GM12878 (cell line): ENCODE measurements at regions not wholly inside any gene's neighbourhood (a gene's known extent, or its start where the extent isn't known, plus 50 kb on each side); places are given as distances from the start of the nearest gene placed in this dataset.

Experiments used
- BCLAF1 ChIP-seq: fragments of 450-650 bp; IDR thresholded peaks from 2 replicates; pipeline ENCODE4 v1.6.1; 2017; ENCODE audit warnings: antibody characterized with exemption, mild to moderate bottlenecking, moderate library complexity
- BHLHE40 ChIP-seq, 2 experiments: fragments of 450-650 bp in 1 of 2; IDR thresholded peaks; 2 replicates each; pipeline ENCODE4 v1.6.1; 2011 to 2017; ENCODE audit warnings: low read depth in 2 of 2, borderline replicate concordance in 1 of 2, improper control_type of control experiment in 1 of 2, low read length in 1 of 2, mild to moderate bottlenecking in 1 of 2
- BMI1 ChIP-seq: fragments of 450-650 bp; IDR thresholded peaks from 2 replicates; pipeline ENCODE4 v1.6.1; 2016; ENCODE audit warnings: mild to moderate bottlenecking, moderate library complexity, borderline replicate concordance
- BRCA1 ChIP-seq: IDR thresholded peaks from 2 replicates; pipeline ENCODE4 v1.6.1; 2011; ENCODE audit warnings: low read depth, low read length, improper control_type of control experiment
- CHD4 ChIP-seq: fragments of 200-600 bp; sonication (generic); IDR thresholded peaks from 2 replicates; pipeline ENCODE4 v1.6.1; 2016; ENCODE audit warnings: mild to moderate bottlenecking
- E2F4 ChIP-seq: IDR thresholded peaks from 2 replicates; pipeline ENCODE4 v1.6.1; 2012; ENCODE audit warnings: low read depth, low read length, improper control_type of control experiment
- GABPA ChIP-seq: IDR thresholded peaks from 2 replicates; pipeline ENCODE4 v1.6.1; 2014; ENCODE audit warnings: antibody characterized with exemption, low read depth, mild to moderate bottlenecking, inconsistent platforms
- GATAD2B ChIP-seq: fragments of 450-650 bp; conservative IDR thresholded peaks from 2 replicates; pipeline ENCODE4 v1.6.1; 2017; ENCODE audit warnings: low read depth, mild to moderate bottlenecking, moderate library complexity
- HDGF ChIP-seq: fragments of 450-650 bp; IDR thresholded peaks from 2 replicates; pipeline ENCODE4 v1.6.1; 2016; ENCODE audit warnings: antibody characterized with exemption
- NKRF ChIP-seq: fragments of 450-650 bp; conservative IDR thresholded peaks from 2 replicates; pipeline ENCODE4 v1.6.1; 2017; ENCODE audit warnings: mild to moderate bottlenecking, moderate library complexity
- NR2C1 ChIP-seq: fragments of 450-650 bp; IDR thresholded peaks from 2 replicates; pipeline ENCODE4 v1.6.1; 2017; ENCODE audit warnings: antibody characterized with exemption, mild to moderate bottlenecking, moderate library complexity
- PAX5 ChIP-seq: IDR thresholded peaks from 2 replicates; pipeline ENCODE4 v1.6.1; 2011; ENCODE audit warnings: low read depth, low read length, borderline replicate concordance
- RAD51 ChIP-seq: fragments of 450-650 bp; IDR thresholded peaks from 2 replicates; pipeline ENCODE4 v1.6.1; 2016; ENCODE audit warnings: moderate library complexity, mild to moderate bottlenecking, inconsistent platforms
- RUNX3 ChIP-seq: IDR thresholded peaks from 2 replicates; pipeline ENCODE4 v1.6.1; 2012; ENCODE audit warnings: low read length, inconsistent platforms
- TCF12 ChIP-seq: IDR thresholded peaks from 2 replicates; pipeline ENCODE4 v1.6.1; 2011; ENCODE audit warnings: low read depth, mild to moderate bottlenecking, low read length
- USF2 ChIP-seq: IDR thresholded peaks from 2 replicates; pipeline ENCODE4 v1.6.1; 2011; ENCODE audit warnings: low read depth, low read length, improper control_type of control experiment, borderline replicate concordance
- YBX1 ChIP-seq: fragments of 450-650 bp; IDR thresholded peaks from 2 replicates; pipeline ENCODE4 v1.6.1; 2016; ENCODE audit warnings: antibody characterized with exemption
- YY1 ChIP-seq: IDR thresholded peaks from 2 replicates; pipeline ENCODE4 v1.6.1; 2011; ENCODE audit warnings: low read depth, mild to moderate bottlenecking, low read length
- ZNF217 ChIP-seq: fragments of 450-650 bp; IDR thresholded peaks from 2 replicates; pipeline ENCODE4 v1.6.1; 2017; ENCODE audit warnings: antibody characterized with exemption, mild to moderate bottlenecking
- ZNF24 ChIP-seq: fragments of 450-650 bp; IDR thresholded peaks from 2 replicates; pipeline ENCODE4 v1.6.1; 2017; ENCODE audit warnings: antibody characterized with exemption, mild to moderate bottlenecking
- ZNF687 ChIP-seq: fragments of 450-650 bp; IDR thresholded peaks from 2 replicates; pipeline ENCODE4 v1.6.1; 2017; ENCODE audit warnings: mild to moderate bottlenecking, moderate library complexity
- ZSCAN29 ChIP-seq: fragments of 450-650 bp; IDR thresholded peaks from 2 replicates; pipeline ENCODE4 v1.6.1; 2017; ENCODE audit warnings: mild to moderate bottlenecking, moderate library complexity

- peak; percentile 99 for TF ChIP-seq ZNF687
- no peak for TF ChIP-seq E2F4
- no peak for TF ChIP-seq BRCA1
- 0 out of 2 replicates have a peak, but pooled peaks have one; percentile 13 for TF ChIP-seq GABPA
- no peak for TF ChIP-seq BCLAF1
- TF ChIP-seq PAX5, result peak; percentile 30; the same call in 1 of the 2 replicates
- 0 out of 2 replicates have a peak, but pooled peaks have one; percentile 24 for TF ChIP-seq YY1
- TF ChIP-seq NKRF, result no peak
- TF ChIP-seq RUNX3, result peak; percentile 97
- no peak for TF ChIP-seq USF2
- TF ChIP-seq ZNF217, result peak; percentile 34; the same call in 1 of the 2 replicates
- TF ChIP-seq YBX1, result no peak
- TF ChIP-seq CHD4, result no peak
- TF ChIP-seq GATAD2B, result 0 out of 2 replicates have a peak, but pooled peaks have one; percentile 21
- TF ChIP-seq BMI1, result peak; percentile 65; the same call in 1 of the 2 replicates
- no peak for TF ChIP-seq HDGF
- no peak for TF ChIP-seq TCF12
- TF ChIP-seq RAD51, result no peak
- no peak for TF ChIP-seq ZSCAN29
- TF ChIP-seq NR2C1, result no peak
- TF ChIP-seq BHLHE40 (IDR thresholded peaks at IDR 0.05; ENCODE audit: borderline replicate concordance in 1 of 2, low read depth in 2 of 2, low read length in 1 of 2), result 0 out of 4 replicates have a peak, but pooled peaks have one; percentile 20
- no peak for TF ChIP-seq ZNF24
Observed at GRCh38 chr6:130624046-130624445, 203.2 kb upstream of the SMLR1 start (continued).
